Loucy (cell line): ENCODE measurements at regions not wholly inside any gene's neighbourhood (a gene's known extent, or its start where the extent isn't known, plus 50 kb on each side); places are given as distances from the start of the nearest gene placed in this dataset.

Source experiments
- H2AFZ ChIP-seq: fragments of 200-600 bp; sonication (generic); 2 replicates; pipeline ENCODE4 v1.6.0; 2016; ENCODE audit warnings: antibody characterized with exemption, mild to moderate bottlenecking, low read length, moderate library complexity
- H3F3A ChIP-seq: fragments of 200-600 bp; 2 replicates; pipeline ENCODE4 v1.6.0; 2016; ENCODE audit warnings: antibody characterized with exemption, low read depth, mild to moderate bottlenecking
- H3K27me3 ChIP-seq: fragments of 200-600 bp; sonication (generic); 2 replicates; pipeline ENCODE4 v1.6.1; 2014; ENCODE audit warnings: low read length, mild to moderate bottlenecking; ENCODE audit not compliant: insufficient read depth, poor library complexity, severe bottlenecking
- H3K36me3 ChIP-seq: fragments of 200-600 bp; sonication (generic); 2 replicates; pipeline ENCODE4 v1.6.1; 2016; ENCODE audit warnings: low read length; ENCODE audit not compliant: insufficient read depth
- H3K4me1 ChIP-seq: fragments of 200-600 bp; sonication (generic); 2 replicates; pipeline ENCODE4 v1.5.1; 2014; ENCODE audit warnings: low read length, mild to moderate bottlenecking; ENCODE audit not compliant: insufficient read depth, poor library complexity, severe bottlenecking
- H3K4me2 ChIP-seq: fragments of 200-600 bp; sonication (generic); 2 replicates; pipeline ENCODE4 v1.6.0; 2014; ENCODE audit warnings: antibody characterized with exemption, low read length, low read depth, mild to moderate bottlenecking; ENCODE audit not compliant: poor library complexity, severe bottlenecking
- H3K4me3 ChIP-seq: fragments of 200-600 bp; sonication (generic); 2 replicates; pipeline ENCODE4 v1.5.1; 2014; ENCODE audit warnings: low read length, mild to moderate bottlenecking, mixed read lengths; ENCODE audit not compliant: poor library complexity, severe bottlenecking
- H3K79me2 ChIP-seq: fragments of 200-600 bp; sonication (generic); 2 replicates; pipeline ENCODE4 v1.6.1; 2014; ENCODE audit warnings: low read length; ENCODE audit not compliant: insufficient read depth
- H3K9ac ChIP-seq: fragments of 200-600 bp; sonication (generic); 2 replicates; pipeline ENCODE4 v1.6.0; 2014; ENCODE audit warnings: mild to moderate bottlenecking, low read depth, low read length, moderate library complexity; ENCODE audit not compliant: poor library complexity, severe bottlenecking
- H3K9me2 ChIP-seq: fragments of 200-600 bp; sonication (generic); replicated peaks from 2 replicates; pipeline ENCODE4 v1.6.1; 2016; ENCODE audit warnings: low read depth, low read length, mixed read lengths
- H3K9me3 ChIP-seq: fragments of 200-600 bp; sonication (generic); 2 replicates; pipeline ENCODE4 v1.6.1; 2014; ENCODE audit warnings: mild to moderate bottlenecking, antibody characterized with exemption, low read length, low read depth; ENCODE audit not compliant: insufficient read depth
- H4K20me1 ChIP-seq: fragments of 200-600 bp; sonication (generic); 2 replicates; pipeline ENCODE4 v1.6.0; 2014; ENCODE audit warnings: antibody characterized with exemption, low read length, mild to moderate bottlenecking; ENCODE audit not compliant: insufficient read depth, poor library complexity, severe bottlenecking
- EZH2phosphoT487 ChIP-seq: fragments of 200-600 bp; IDR thresholded peaks from 2 replicates; pipeline ENCODE4 v1.6.1; 2018; ENCODE audit warnings: antibody characterized with exemption, mild to moderate bottlenecking, moderate library complexity, borderline replicate concordance
- TF ChIP-seq, protein P1 (sequence below): fragments of 200-600 bp; sonication (generic); conservative IDR thresholded peaks from 2 replicates; pipeline ENCODE4 v1.5.1; 2014; ENCODE audit warnings: mild to moderate bottlenecking, antibody characterized with exemption, low read length

DNA sequence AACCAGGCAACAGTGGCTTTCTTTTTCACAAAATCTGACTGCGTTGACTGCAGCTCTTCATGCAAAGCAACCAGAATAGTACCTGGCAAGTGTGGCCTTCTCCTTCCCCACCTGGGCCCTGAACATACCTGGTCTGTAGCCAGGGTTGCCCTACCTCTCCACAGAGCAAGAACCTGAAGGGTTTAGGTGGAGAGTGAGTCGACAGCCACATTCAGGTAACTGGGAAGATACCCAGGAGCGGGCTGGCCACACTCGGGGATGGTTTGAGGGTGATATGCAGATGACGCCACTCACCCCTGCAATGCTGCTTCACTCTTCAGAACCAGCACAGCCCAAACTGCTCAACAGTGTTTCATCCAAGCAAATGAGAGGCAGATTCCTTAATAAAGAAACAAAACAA, 117.3 kb downstream of the TTC32 start:
- Histone ChIP-seq H3K36me3 (no peaks in the 10 kb centered on the region), H4K20me1 (no peaks in the 10 kb centered on the region), H3K4me2 (no peak overlapping the region), H3K4me3 (no peak overlapping the region), H3K9ac (no peak overlapping the region), H3K9me2 (no peaks in the 10 kb centered on the region), H3K79me2 (no peaks in the 10 kb centered on the region), H3F3A (no peaks in the 10 kb centered on the region), H3K4me1 (no peaks in the 10 kb centered on the region), H3K27me3 (no peaks in the 10 kb centered on the region), H2AFZ (no peak overlapping the region), H3K9me3 (no peaks in the 10 kb centered on the region)
- TF ChIP-seq EZH2phosphoT487, result no peak
- TF ChIP-seq, protein P1, sequence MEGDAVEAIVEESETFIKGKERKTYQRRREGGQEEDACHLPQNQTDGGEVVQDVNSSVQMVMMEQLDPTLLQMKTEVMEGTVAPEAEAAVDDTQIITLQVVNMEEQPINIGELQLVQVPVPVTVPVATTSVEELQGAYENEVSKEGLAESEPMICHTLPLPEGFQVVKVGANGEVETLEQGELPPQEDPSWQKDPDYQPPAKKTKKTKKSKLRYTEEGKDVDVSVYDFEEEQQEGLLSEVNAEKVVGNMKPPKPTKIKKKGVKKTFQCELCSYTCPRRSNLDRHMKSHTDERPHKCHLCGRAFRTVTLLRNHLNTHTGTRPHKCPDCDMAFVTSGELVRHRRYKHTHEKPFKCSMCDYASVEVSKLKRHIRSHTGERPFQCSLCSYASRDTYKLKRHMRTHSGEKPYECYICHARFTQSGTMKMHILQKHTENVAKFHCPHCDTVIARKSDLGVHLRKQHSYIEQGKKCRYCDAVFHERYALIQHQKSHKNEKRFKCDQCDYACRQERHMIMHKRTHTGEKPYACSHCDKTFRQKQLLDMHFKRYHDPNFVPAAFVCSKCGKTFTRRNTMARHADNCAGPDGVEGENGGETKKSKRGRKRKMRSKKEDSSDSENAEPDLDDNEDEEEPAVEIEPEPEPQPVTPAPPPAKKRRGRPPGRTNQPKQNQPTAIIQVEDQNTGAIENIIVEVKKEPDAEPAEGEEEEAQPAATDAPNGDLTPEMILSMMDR, result no peak

DNA sequence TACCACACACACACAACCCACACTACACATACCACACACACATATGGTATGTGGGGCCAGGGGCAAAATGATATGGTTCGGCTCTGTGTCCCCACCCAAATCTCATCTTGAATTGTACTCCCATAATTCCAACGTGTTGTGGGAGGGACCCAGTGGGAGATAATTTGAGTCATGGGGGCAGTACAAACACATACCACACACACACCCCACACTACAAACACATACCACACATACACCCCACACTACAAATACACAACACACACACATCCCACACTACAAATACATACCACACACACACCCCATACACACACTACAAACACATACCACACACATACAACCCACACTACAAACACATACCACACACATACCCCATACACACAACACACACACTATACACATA, 117.8 kb downstream of the TTC32 start:
- H3K4me2 ChIP-seq, result no peak overlapping the region
- no peaks in the 10 kb centered on the region for H3K27me3 ChIP-seq
- no peaks in the 10 kb centered on the region for H3K79me2 ChIP-seq
- H3K9me2 ChIP-seq, result no peaks in the 10 kb centered on the region
- H3K4me3 ChIP-seq, result no peak overlapping the region
- H4K20me1 ChIP-seq, result no peaks in the 10 kb centered on the region
- H3K9ac ChIP-seq, result no peak overlapping the region
- TF ChIP-seq, protein P1, result no peak
- no peak for TF ChIP-seq EZH2phosphoT487
- H3F3A ChIP-seq, result no peaks in the 10 kb centered on the region
- H3K36me3 ChIP-seq, result no peaks in the 10 kb centered on the region
- H3K9me3 ChIP-seq, result no peaks in the 10 kb centered on the region
- H2AFZ ChIP-seq, result no peak overlapping the region
- no peaks in the 10 kb centered on the region for H3K4me1 ChIP-seq

DNA sequence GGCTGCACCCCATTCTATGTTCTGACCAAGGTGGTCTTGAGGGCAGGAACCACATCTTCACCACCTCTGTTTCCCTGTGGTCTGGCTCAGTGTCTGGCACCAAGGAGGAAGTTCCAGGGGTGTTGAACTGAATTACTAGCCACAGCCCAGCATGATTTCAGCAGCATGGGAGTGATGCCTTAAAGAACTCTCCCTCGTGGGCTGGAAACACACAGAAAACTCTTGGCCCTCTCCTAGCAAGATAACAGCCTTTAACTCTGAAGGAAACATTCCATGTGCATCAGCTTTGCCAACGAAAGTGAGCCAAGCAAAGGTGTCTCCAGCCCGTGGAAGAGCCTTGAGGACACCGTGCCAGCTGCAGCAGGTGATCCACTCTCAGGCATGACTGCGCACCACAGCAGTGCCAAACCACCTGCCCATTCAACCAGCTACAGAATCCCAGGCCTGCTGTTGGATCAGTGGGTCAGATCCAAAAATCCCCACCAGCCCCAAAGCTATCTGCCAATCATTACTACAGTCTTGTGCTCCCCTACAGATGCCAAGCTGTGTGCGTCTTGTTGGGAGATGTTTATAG, 124.8 kb downstream of the TTC32 start:
- Histone ChIP-seq H4K20me1 (no peaks in the 10 kb centered on the region), H3K9me2 (no peaks in the 10 kb centered on the region), H3K4me1 (no peaks in the 10 kb centered on the region), H3K4me3 (no peak overlapping the region), H2AFZ (no peak overlapping the region), H3K36me3 (no peaks in the 10 kb centered on the region), H3K4me2 (no peak overlapping the region), H3K27me3 (no peaks in the 10 kb centered on the region), H3F3A (no peaks in the 10 kb centered on the region), H3K79me2 (no peaks in the 10 kb centered on the region), H3K9ac (no peak overlapping the region), H3K9me3 (no peaks in the 10 kb centered on the region)
- no peak for TF ChIP-seq EZH2phosphoT487
- TF ChIP-seq, protein P1, result no peak
